Osteocyte (in vitro differentiated cells): ENCODE measurements at regions not wholly inside any gene's neighbourhood (a gene's known extent, or its start where the extent isn't known, plus 50 kb on each side); places are given as distances from the start of the nearest gene placed in this dataset.

Source experiments
- DNase-seq: peaks from one replicate; pipeline ENCODE4 v3.0.0; 2021; ENCODE audit warnings: mixed read lengths; ENCODE audit not compliant: unreplicated experiment; ENCODE audit errors: extremely low spot score
- H3K27ac Mint-ChIP-seq: one replicate; pipeline ENCODE4 v1.8.0; 2021; ENCODE audit warnings: mild to moderate bottlenecking, mixed read lengths; ENCODE audit not compliant: unreplicated experiment
- H3K27me3 Mint-ChIP-seq: one replicate; pipeline ENCODE4 v1.8.0; 2021; ENCODE audit warnings: mixed read lengths; ENCODE audit not compliant: unreplicated experiment
- H3K36me3 Mint-ChIP-seq: one replicate; pipeline ENCODE4 v1.8.0; 2021; ENCODE audit warnings: mixed read lengths; ENCODE audit not compliant: unreplicated experiment
- H3K4me1 Mint-ChIP-seq: one replicate; pipeline ENCODE4 v1.8.0; 2021; ENCODE audit warnings: mixed read lengths; ENCODE audit not compliant: unreplicated experiment
- H3K4me3 Mint-ChIP-seq: one replicate; pipeline ENCODE4 v1.8.0; 2021; ENCODE audit warnings: mild to moderate bottlenecking, moderate library complexity, mixed read lengths; ENCODE audit not compliant: unreplicated experiment
- H3K9me3 Mint-ChIP-seq: one replicate; pipeline ENCODE4 v1.8.0; 2021; ENCODE audit warnings: mixed read lengths; ENCODE audit not compliant: unreplicated experiment
- CTCF ChIP-seq: fragments of 200-600 bp; sonication (generic); IDR thresholded peaks from 2 replicates; pipeline ENCODE4 v1.5.0; 2021; ENCODE audit warnings: antibody characterized with exemption, mild to moderate bottlenecking, moderate library complexity

- Mint-ChIP-seq H3K27ac (peak overlapping the region; percentile 86), H3K27me3 (no peaks in the 10 kb centered on the region), H3K9me3 (peaks cover 3% of the 10 kb centered on the region), H3K36me3 (no peaks in the 10 kb centered on the region), H3K4me1 (peaks cover 25% of the 10 kb centered on the region), H3K4me3 (no peak overlapping the region)
- DNase-seq, result no peak
- TF ChIP-seq CTCF, result no peak
Observed at GRCh38 chr4:124904723-124905388, 192.3 kb upstream of the ANKRD50 start.

- H3K27me3 Mint-ChIP-seq, result no peaks in the 10 kb centered on the region
- no peak for TF ChIP-seq CTCF
- H3K4me1 Mint-ChIP-seq, result peaks cover 25% of the 10 kb centered on the region
- H3K27ac Mint-ChIP-seq, result peak overlapping the region; percentile 86
- no peaks in the 10 kb centered on the region for H3K36me3 Mint-ChIP-seq
- peak overlapping the region; percentile 66 for H3K4me3 Mint-ChIP-seq
- peaks cover 3% of the 10 kb centered on the region for H3K9me3 Mint-ChIP-seq
- no peak for DNase-seq
Observed at GRCh38 chr4:124903995-124904722, 191.6 kb upstream of the ANKRD50 start.

- DNase-seq, result no peak
- Mint-ChIP-seq H3K4me1 (peaks cover 25% of the 10 kb centered on the region), H3K27ac (no peak overlapping the region), H3K9me3 (peaks cover 3% of the 10 kb centered on the region), H3K27me3 (no peaks in the 10 kb centered on the region), H3K4me3 (no peak overlapping the region), H3K36me3 (no peaks in the 10 kb centered on the region)
- no peak for TF ChIP-seq CTCF
Observed at GRCh38 chr4:124902001-124902515, 189.5 kb upstream of the ANKRD50 start.

GRCh38 chr4:124899997-124900396 lies 187.5 kb upstream of the ANKRD50 start:
- TF ChIP-seq CTCF, result no peak

GRCh38 chr4:124890522-124890921 lies 178.0 kb upstream of the ANKRD50 start:
- H3K36me3 Mint-ChIP-seq, result no peaks in the 10 kb centered on the region
- H3K27ac Mint-ChIP-seq, result no peak overlapping the region
- H3K27me3 Mint-ChIP-seq, result no peaks in the 10 kb centered on the region
- no peak overlapping the region for H3K4me3 Mint-ChIP-seq
- peaks cover 6% of the 10 kb centered on the region for H3K9me3 Mint-ChIP-seq
- DNase-seq, result no peak
- peaks cover 6% of the 10 kb centered on the region for H3K4me1 Mint-ChIP-seq
- no peak for TF ChIP-seq CTCF

More at GRCh38 chr4:124899997-124900396, 187.5 kb upstream of the ANKRD50 start:
- Mint-ChIP-seq H3K27me3 (no peaks in the 10 kb centered on the region), H3K27ac (no peak overlapping the region), H3K9me3 (peaks cover 9% of the 10 kb centered on the region), H3K4me1 (peaks cover 16% of the 10 kb centered on the region), H3K4me3 (no peak overlapping the region), H3K36me3 (no peaks in the 10 kb centered on the region)
- no peak for DNase-seq
